Hematopoietic multipotent progenitor cell treated with erythropoietin and hydrocortisone succinate and interleukin-3 and kit ligand, for 15 days (in vitro differentiated cells): ENCODE measurements at regions not wholly inside any gene's neighbourhood (a gene's known extent, or its start where the extent isn't known, plus 50 kb on each side); places are given as distances from the start of the nearest gene placed in this dataset.
"Not testable (repeated sequence)": the region's sequence is repeated elsewhere in the genome, so short reads cannot be mapped to it uniquely, and the experiment has no call there.

ENCODE experiments used
- DNase-seq: peaks from one replicate; pipeline ENCODE4 v3.0.0-alpha.2; 2015; ENCODE audit warnings: low spot score

DNA sequence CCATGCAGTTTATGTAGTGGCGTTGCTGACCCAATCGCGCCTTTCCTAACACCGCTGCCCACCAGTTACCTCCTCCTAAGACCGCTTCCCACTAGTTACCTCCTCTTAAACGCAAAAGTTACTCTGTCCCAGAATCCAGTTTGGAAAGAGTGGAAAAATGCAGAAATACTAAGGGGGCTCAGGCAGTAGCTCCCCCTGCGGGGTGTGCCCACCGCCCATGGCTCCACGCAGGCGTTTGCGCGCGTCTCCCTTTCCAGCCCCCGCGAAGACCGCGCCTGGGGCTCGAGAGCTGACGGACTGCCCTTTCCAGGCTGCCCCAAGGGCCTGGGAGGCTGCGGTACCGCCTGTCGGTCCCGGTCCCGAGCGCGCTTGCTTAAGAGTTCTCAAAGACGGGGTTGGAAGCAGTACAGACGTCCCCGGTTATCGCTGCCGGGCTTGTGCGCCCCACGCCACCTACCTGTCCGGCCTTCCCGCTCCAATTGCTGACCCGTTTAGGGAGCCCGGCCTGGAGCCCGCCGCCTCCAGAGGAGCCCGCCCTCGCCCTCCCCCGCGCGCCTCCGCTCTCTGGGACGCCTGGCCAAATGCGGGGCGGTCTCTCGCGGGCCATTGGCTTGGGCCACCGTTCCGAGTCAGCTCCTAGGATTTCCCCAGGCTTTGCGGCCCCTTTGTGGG, 414.1 kb upstream of the ESRRG start:
- DNase-seq = no peak

DNA sequence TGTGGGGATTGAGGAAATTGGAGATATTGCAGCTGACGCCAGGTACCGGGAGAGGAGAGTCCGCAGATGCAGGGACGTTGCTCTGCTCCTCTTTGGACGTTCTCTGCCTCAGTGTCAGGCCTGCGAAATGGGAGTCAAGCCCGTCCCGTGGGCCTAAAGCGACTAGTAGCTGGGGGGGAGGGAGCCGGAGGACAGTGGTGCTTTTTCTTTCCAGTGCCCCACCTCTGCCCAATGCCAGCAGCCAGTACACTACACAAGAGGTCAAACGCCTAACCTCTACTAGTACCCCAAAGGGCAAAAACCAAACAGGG, 413.6 kb upstream of the ESRRG start:
- DNase-seq = no peak

DNA sequence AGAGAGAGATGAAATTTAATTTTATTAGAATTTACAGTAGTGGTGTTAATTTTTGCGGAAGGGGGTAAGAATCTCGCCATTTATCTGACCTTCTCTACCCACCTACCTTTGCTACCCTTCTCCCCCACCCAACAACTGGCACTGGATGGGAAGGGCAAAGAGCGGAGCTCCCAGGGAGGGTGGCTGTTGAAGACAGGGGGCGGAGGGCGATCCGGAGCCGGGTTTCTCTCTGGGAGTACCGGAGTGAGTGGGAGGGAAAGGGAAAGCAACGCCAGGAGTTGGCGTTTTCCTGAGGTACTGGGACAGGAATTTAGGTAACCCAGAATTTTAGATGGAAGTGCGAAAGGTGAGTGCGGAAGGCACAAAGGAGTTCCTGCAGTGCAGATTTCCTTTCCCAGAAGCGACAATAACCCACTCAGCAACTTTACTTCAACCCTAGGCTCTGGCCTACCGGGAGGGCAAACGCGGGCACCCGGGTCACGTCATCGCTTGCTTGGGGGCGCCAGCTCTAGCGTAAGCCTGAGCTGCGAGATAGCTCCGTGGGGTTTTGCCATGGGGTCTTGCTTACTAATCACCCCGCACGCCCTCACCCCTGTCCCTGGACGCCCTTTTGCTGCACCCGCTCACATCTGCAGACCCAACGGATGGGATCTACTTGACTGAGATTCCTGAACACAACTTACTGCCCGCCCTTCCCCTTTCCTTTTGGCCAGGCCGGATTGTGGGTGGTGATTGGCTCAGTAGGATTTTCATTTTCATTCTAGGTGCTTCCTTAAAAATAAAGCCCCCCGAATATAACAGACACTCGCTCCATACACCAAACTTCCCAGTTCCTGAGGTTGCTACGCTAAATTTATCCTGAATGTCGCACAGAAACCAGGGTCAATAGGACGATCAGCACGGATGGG, 413.0 kb upstream of the ESRRG start:
- no peak for DNase-seq

DNA sequence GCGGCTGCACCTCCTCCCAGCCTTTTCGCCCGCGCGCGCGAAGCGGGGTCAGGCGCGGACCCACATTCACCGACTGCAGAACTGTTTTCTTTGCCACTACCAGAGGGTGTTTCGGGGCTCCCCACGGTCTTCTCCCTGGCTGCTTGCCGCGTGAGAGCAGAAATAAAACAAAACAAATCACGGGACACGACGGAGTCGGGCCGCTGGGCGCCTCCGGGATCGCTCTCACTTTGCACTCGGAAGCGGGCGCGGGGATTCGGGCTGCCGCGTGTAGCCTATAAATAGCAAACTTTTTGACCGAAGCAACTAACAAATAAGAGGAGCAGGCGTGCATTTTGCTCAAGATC, 412.3 kb upstream of the ESRRG start:
- DNase-seq = no peak

DNA sequence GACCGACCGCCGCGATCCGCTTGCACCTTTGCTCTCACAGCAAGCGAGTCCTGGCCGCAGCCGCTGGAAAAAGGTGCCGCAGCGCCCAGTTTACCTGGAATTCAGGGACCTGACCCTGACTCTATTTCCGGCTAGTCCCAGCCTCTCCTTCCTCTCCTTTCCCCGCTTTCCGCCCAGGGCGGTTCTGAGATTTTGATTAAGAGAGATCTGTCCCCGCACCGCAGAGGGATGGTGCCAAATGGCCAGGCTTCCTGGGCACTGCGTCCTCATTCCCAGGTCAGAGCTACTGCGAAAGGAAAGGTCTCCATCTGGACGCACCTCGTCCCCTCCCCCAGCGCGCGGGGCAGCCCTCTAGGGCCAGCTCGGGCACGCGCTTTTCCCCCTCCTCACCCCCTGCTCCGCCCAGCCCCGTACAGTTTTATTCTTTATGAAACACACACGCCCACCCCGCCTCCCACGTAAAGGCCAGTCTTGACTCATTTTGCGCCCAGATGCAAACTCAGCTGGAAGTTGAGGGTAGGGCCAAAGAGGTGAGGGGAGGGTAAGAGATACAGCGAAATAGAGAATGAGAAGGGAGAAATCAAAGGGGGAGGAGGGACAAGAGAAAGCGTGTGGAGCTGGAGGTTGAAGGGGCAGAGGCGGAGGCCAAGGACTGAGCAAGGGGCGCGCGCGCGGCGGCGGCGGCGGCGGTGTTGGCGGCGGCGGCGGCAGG, 411.8 kb upstream of the ESRRG start:
- no peak for DNase-seq

DNA sequence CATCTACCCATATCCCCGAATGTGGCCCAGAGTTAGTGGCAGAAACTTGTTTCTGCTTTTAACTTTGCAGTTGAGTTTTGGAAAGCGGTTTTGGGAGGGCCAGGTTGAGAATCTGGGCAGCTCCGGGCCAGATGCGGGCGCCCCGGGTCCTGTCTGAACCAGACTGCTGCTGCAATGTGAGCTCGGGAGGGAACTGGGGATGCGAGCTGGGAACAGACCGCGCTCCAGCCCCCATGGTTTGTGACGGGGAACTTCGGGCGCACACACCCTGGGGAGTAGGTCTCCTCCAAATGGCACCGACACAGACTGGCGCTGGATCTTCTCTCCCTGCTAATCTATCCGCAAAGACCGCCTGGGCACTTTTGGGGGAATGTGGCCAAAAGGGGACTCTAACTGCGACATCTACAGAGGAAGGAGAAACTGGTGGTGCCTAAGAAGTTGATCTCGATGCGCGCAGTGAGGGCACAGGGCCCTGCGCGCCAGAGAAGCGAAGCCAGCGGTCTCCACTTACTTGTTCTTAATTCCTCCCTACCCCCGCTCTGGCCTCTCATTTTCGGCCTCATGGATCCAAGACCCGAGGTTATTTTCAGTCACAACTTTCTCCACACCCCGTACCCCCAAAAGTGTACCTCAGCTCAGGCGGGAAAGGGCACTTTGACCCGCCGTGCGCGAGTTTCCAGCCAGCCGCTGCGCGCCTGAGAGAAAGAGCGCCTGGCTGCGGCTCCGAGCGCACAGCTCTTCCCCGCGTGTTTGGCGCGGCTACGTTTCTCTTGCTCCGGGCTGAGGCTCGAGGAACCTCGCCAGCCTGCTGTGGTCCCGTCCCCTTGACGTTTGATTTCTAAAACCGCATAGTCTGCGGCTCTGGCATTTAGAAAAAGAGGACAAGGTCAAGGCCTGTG, 411.0 kb upstream of the ESRRG start:
- no peak for DNase-seq

DNA sequence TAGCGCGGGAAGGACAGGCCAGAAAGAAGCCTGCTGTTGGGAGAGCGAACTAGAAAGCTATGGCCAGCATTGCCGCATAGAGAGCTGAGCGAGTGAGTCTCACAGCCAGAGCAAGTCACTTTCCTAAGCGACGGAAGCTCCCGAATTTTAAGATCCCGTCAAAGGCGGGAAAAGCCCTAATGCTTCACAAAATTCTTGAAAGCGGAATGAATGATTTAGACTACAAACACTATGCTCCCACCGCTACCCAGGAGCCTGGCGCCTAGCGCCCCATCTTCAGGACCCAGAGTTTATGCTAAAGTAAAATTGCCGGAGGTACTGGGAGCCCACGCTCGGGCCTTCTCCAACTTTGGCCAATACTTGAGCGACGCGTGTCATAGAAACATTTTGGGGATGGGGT, 409.9 kb upstream of the ESRRG start:
- no peak for DNase-seq

DNA sequence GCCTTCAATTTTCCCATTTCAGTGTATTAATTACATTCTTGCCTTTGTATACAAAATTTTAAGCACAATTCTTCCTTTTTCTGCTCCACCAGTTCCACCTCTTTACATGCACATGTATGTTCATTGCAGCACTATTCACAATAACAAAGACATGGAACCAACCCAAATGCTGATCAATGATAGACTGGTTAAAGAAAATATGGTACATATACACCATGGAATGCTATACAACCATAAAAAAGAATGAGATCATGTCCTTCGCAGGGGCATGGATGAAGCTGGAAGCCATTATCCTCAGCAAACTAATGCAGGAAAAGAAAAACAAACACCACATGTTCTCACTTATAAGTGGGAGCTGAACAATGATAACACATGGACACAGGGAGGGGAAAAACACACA, 400.1 kb upstream of the ESRRG start:
- DNase-seq = not testable (repeated sequence)

DNA sequence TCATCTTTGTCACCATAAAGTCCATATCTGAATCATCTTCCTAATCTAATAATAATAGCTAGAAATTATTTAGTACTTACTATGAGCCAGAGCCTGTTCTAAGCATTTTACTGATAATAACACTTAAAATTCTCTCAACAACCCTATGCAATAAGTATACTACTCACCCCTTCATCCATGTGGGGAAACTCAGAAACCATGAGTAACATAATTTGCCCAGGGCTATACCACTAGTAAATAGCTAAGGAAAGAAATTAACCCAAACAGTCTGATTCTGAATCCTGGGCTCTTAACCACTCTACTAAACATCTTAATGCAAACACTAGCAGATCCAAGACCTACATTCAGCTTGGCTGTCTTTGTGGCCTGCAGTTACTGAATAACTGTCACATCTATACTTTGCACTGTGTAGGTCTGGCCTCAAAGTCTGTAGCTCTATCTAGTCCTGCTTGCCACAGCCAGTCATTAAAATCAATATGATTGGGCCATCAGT, 394.8 kb upstream of the ESRRG start:
- no peak for DNase-seq

DNA sequence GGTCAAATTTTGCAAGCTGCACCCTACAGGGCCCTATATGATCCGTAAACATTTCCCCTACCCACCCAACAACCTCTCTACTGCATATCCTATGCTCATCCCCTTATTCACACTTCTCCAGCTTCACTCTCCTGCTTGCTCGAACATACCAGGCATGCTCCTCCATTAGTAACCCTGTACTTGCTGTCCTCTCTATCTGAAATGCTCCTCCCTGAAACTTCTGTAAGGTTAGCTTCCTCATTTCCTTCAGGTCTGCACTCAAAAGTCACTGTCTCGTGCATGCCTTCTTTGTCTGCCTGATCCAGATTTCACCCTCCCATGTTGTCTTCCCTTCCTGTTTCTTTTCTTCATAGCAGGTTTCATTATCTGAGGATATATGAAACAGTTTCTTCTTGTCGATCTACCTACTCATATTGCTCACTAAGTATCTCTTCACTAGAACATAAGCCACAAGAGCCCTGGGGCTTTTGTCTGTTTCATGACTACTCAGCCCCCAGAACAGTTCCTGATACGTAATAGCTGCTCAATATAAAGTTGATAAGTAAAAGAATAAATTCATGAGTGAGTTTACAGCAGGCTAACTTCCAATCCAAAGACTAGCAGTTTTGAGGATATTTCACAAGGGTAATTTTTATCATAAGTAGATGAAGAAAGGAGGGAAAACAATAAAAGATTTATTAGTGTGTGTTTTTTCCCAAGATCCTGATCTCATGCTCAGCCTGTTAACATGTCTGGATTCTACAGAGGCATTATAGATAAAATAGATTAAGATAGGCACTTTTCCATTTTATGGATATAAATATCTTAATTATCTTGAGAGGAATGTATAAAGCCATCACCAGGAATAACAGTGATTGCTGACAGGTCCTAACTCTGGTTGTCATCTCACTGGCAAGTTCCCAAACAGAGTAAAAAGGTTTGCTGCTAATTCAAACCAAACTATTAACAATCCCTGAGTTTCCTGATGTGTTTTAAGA, 392.5 kb upstream of the ESRRG start:
- no peak for DNase-seq

DNA sequence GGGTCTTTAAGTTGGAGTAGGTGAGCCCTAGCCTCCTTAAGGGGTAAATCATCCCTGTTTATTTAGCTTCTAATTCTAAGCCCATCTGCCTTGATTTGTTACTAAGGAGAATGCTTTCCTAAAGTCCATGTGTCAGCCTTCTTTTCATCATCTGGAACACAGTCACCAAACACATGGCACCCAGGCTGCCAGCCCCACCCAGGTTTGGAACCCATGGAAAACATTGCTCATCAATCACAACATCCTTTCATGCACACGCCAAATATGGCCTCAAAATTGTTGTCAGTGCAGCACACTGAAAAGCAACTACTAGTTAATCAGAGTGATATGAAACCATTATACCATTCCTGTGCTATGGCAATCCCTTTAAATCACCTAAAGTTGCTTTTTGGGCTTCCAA, 386.7 kb upstream of the ESRRG start:
- no peak for DNase-seq

DNA sequence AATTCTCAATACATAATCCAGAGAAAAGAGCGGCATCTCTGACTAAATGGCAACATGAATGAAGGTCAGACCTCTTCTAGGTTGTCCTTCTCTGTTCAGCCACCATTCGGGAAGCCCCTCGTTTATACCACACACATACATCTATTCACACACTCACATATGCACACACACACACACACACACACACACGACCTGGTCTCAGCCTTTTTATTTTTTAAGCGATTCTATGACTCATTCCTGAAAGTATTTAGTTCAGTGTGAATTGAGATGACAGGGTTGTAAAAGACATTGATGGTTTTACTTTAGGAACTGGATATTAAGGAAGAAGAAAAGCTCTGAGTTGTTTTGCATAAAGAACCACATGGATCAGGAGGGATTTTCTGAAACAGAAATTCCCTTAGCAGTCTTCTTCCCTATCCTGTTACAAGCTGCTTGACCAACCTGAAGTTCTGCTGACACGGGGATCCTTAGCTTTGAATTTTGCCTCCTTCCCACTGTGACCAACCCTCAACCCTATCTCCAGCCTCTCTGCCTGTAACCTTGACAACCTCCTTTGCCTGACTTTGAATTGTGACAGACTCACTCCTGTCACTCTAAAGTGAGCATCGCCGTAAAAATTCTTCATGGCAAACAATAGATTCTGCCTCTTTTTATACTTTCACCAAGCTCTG, 383.1 kb upstream of the ESRRG start:
- no peak for DNase-seq

DNA sequence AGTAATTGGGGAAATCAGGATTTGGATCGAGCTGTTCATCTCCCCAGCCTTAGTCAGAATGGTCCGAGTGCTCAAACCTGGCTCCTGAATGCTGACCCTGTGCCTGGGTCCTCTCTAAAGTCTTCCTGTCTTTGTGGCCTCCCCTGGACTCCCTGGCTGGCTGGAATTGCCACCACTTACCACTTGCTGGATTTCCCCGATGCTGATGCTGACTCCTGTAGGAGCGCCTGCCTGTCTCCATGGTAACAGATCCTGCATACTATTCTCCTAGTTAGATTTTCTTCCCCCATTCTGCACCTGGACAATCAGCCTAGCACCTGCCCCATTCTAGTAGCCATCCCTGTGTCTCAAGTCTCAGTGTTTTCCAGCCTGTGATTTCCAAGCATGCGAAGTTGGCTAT, 382.2 kb upstream of the ESRRG start:
- no peak for DNase-seq

DNA sequence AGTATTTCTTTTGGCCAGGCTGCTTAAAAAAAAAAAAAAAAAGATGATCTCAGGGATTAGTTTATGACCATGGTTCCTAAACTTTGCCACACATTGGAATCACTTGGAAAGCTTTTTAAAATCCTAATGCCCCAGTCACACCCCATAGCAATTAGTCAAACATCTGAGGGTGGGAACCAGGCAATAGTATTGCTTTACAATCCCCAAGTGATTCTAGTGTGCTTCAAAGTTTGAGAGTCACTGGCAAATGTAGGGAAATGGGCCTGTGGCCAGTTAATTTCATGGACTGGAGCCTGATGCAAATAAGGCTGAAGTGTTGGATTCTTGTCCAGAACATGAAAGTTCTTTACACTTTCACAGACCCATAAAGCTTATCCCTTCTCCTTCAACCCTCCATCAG, 374.6 kb upstream of the ESRRG start:
- no peak for DNase-seq

DNA sequence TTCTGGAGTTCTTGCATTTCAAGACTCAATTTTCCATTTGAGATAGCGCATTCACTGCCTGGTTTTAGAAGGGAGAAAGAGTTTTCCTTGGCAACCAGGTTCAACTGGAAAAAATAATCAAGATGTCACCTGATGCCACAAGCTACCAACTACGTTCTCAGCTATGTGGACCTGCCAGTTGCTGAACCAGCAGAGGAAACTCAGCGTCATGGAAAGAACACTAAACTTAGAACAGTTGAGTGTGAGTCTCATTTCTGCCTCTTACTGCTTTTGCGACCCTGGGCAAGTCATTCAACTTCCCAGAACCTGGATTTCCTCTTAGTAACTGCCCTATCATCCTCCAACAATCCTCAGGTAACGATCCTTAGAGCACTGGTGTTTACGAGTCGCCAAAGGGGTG, 373.0 kb upstream of the ESRRG start:
- no peak for DNase-seq

DNA sequence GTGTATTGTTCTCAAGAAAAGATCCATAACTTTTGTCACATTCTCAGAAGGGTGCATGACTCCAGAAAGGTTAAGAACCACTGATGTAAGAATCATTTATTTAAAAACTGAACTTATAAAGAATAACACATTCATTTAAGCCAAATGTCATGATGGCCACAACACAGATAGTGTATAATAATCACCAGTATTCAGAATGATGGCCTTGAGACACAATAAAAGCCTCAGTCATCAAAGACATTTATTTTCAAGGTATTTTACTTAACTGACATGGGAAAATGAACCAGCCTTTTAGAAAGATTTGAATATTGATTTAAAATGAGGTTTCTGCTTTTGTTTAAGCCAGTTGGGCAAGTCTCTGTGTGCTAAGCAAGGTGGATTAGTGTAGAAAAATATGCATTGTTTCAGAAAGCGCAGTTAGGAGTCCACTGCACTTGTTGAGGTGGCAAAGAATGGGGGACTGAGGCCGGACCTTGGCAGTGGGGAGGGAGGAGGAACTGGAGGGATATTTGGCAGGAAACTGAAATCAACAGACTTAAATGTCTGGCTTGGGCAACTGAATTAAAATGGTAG, 371.9 kb upstream of the ESRRG start:
- DNase-seq = no peak

DNA sequence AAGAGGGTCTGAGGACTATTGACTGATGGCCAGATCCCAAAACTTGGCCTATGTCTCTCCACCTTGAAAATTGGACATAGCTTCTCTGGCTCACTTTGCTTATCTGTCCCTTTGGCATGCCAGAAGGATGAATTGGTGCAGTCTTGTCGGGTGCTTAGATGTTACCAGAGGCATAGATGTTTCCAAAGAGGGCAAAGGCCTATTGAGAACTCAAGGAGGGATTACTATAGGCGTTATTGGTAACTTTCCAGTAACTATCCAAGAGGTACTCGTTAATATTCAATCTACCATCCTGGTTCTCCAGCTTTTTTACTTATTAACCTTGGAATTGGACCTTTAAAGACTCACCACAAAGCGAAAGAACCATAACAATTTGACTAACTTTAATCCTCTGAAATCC, 368.3 kb upstream of the ESRRG start:
- no peak for DNase-seq

DNA sequence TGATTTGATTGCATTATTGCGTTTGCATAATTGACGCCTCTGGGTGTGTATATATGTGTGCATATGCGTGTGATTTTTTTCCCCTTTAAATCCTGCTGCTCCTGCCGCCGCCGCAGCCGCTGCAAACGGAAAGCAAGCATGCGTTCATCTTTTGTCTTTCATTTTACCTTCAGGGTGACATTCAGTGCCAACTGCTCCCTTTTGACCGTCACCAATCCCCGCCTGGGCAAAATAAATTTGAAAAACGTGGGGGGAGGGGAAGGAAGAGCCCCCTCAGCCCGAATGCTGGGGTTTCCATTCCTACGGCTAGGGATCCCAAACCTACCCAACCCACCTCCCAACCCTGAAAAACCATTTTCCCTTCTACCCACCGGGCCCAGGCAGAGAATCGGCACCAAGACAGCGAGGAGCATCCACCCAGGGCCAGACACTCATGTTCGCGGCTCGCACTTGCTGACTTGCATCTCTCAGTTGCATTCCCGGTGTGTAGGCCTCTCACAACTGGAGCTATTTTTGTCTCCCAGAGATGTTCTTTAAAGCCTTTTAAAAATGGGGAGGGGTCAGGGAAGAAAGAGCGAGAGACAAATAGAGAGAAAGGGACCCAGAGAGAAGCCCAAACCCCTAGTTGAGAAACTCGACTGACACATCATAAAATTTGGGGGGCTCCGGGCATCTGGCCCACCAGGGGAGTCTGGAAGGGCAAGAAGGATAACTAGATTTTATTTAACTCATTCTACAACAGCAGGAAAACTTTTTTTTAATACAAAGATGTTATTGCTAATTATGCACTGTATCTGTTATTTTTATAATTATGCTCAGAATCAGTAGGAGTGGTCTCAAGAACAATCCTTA, 367.1 kb upstream of the ESRRG start:
- DNase-seq = no peak
